ENCODE measurements at regions not wholly inside any gene's neighbourhood (a gene's known extent, or its start where the extent isn't known, plus 50 kb on each side); places are given as distances from the start of the nearest gene placed in this dataset.

DNA sequence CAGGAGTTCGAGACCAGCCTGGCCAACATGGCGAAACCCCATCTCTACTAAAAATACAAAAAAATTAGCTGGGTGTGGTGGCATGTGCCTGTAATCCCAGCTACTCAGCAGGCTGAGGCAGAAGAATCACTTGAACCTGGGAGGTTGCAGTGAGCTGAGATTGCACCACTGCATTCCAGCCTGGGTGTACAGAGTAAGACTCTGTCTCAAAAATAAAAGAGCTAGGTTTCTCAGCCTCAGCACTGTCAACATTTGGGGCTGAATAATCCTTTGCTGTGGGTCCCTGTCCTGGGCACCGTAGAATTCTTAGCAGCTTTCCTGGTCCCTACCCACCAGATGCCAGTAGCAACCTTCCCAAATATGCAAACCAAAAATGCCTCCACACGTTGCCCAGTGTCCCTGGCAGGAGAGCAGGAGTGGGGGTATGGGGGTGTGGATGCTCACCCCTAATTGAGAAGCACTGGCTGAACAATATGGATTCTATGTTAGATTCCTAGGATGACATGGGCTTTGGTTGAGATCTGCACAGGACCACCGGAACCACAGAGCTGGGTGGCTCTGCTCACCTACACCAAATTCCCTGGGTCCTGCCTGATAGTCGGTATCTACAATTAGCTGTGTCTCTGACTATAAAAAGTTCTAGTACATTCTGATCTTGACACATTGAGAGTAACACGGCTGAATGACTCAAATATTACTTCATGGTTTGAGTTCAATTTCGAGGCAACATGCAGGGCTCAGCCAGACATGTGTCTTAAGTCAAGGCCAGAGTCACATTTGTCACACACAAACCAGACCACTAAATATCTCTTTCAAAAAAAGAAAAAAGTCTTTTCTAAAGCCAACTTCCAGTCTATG is 577.0 kb upstream of the MDFIC2 start:
- TF ChIP-seq, protein P1, sequence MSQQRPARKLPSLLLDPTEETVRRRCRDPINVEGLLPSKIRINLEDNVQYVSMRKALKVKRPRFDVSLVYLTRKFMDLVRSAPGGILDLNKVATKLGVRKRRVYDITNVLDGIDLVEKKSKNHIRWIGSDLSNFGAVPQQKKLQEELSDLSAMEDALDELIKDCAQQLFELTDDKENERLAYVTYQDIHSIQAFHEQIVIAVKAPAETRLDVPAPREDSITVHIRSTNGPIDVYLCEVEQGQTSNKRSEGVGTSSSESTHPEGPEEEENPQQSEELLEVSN (IDR thresholded peaks at IDR 0.05; ENCODE audit: borderline replicate concordance in 1 of 2, extremely low read depth in 1 of 2, insufficient read depth in 1 of 2, insufficient read length in 1 of 2, low read depth in 1 of 2, low read length in 1 of 2, poor library complexity in 1 of 2, severe bottlenecking in 1 of 2), result no peak
- TF ChIP-seq, protein P2, sequence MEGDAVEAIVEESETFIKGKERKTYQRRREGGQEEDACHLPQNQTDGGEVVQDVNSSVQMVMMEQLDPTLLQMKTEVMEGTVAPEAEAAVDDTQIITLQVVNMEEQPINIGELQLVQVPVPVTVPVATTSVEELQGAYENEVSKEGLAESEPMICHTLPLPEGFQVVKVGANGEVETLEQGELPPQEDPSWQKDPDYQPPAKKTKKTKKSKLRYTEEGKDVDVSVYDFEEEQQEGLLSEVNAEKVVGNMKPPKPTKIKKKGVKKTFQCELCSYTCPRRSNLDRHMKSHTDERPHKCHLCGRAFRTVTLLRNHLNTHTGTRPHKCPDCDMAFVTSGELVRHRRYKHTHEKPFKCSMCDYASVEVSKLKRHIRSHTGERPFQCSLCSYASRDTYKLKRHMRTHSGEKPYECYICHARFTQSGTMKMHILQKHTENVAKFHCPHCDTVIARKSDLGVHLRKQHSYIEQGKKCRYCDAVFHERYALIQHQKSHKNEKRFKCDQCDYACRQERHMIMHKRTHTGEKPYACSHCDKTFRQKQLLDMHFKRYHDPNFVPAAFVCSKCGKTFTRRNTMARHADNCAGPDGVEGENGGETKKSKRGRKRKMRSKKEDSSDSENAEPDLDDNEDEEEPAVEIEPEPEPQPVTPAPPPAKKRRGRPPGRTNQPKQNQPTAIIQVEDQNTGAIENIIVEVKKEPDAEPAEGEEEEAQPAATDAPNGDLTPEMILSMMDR (IDR thresholded peaks at IDR 0.05 in 2 of 3, conservative IDR thresholded peaks at IDR 0.05 in 1 of 3; ENCODE audit: insufficient read depth in 2 of 3, low read depth in 1 of 3, low read length in 3 of 3), result no peak
- TF ChIP-seq MEIS2 (IDR thresholded peaks at IDR 0.05; ENCODE audit: partially characterized antibody) (no peak), POLR2A (conservative IDR thresholded peaks at IDR 0.05) (no peak), ZNF707 (CRISPR knock-in tag; conservative IDR thresholded peaks at IDR 0.05) (no peak), BDP1 (IDR thresholded peaks at IDR 0.05; ENCODE audit: insufficient read depth, insufficient read length) (no peak)
- TF ChIP-seq, protein P3, sequence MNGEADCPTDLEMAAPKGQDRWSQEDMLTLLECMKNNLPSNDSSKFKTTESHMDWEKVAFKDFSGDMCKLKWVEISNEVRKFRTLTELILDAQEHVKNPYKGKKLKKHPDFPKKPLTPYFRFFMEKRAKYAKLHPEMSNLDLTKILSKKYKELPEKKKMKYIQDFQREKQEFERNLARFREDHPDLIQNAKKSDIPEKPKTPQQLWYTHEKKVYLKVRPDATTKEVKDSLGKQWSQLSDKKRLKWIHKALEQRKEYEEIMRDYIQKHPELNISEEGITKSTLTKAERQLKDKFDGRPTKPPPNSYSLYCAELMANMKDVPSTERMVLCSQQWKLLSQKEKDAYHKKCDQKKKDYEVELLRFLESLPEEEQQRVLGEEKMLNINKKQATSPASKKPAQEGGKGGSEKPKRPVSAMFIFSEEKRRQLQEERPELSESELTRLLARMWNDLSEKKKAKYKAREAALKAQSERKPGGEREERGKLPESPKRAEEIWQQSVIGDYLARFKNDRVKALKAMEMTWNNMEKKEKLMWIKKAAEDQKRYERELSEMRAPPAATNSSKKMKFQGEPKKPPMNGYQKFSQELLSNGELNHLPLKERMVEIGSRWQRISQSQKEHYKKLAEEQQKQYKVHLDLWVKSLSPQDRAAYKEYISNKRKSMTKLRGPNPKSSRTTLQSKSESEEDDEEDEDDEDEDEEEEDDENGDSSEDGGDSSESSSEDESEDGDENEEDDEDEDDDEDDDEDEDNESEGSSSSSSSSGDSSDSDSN (IDR thresholded peaks at IDR 0.05; ENCODE audit: borderline replicate concordance in 1 of 2, low read depth in 2 of 2, low read length in 2 of 2), result no peak
